ENCODE measurements at regions not wholly inside any gene's neighbourhood (a gene's known extent, or its start where the extent isn't known, plus 50 kb on each side); places are given as distances from the start of the nearest gene placed in this dataset.

DNA sequence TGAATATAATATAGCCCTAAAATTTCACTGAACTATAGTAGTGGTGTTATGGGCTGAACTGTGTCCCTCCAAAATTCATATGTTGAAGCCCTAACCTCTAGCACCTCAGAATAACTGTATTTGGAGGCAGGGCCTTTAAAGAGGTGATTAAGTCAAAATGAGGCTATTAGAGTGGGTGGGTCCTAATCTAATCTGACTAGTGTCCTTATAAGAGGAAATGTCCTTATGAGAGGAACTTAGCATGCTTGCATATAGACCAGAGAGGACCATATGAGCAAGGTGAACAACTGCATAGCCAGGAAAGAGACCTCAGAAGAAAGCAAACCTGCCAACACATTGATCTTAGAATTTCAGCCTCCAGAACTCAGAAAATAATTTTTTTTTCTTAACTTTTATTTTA lies 238.4 kb downstream of the ZEB2 start:
- no peak for DNase-seq (ENCODE audit: low read depth in 2 of 2)

DNA sequence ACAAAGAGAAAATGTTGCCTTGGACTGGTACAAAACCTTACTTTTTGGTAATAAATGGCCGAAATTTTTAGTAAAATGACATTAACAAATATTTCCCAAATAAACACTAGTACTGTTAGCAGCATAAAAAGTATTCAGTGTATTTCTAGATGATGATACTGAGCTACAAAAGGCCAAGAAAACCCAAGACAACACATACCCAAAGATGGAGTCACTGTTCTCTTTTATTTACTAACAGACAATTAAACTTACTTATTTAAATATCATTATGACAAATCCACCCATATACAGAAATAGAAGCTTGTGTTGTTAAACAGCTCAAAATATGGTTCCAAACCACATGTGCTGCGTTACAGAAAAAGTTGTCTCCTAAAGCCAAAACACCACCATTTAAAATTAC lies 239.9 kb downstream of the ZEB2 start:
- no peak for DNase-seq (ENCODE audit: low read depth in 2 of 2)

DNA sequence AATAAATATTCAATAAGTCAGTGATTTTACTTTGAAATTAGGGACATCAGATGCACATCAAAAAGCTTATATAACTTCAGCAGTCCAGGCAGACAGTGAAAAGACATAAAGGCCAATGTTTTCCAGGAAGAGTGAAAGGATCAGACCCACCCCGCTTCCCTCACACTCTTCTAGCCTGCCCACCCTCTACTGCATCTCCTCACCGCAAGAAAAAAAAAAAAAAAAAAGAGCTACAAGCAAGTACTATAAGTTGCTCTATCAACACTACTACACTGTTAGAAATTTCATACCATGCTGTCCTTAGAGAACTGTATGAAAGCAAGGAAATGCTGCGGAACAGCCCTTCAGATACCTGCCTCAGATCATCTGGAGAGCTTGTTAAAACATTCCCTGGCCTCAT lies 240.8 kb downstream of the ZEB2 start:
- DNase-seq (ENCODE audit: low read depth in 2 of 2), result no peak

DNA sequence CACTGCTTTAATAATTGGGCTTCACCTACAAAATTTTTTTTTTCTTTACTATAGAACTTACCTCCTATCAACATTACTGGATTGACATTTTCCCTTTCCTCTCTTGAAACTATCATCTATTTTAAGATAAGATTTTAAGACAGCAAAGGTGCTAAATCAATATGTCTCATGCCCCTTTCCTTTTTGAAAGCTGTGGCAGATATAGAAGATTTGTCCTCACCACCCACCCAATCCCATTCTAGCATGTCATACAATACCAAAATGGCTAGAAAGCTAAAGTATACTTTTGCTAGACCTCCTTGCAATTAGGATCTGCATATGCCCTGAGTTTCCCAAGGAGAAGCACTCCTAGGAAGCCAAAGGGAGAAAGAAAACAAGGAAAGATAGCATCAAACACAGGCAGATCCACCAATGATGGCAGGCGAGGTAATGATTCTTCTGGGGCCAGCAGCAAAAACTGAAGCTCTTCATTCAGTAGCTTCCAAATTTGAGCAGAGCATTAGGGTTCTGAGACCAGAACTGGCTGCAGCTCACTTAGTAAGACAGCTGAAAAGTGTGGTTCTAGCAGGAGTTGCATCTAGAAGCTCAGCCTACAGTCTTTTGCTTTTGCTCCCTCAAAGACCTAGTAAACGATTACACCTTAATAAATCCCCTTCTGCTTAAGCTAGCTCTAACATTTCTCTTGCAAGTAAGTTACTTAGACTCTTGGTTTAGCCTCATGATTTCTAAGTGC lies 242.1 kb downstream of the ZEB2 start:
- DNase-seq (ENCODE audit: low read depth in 2 of 2), result no peak

DNA sequence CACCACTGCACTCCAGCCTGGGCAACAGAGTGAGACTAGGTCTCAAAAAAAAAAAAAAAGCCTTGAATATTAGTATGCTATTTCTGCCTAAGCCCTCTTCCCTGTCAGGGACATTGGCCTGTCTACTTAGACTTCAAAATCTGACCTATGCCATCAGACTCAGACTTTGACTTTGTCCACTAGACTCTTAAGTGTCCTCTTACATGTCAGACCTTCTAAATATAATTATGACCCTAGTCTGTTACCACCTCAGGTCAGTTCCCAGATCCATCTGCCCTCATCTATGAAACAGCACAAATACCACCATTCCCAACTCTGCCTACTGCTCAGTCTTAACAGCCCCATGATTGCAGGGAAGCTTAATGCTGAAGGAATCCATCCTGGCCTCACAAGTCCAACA lies 244.6 kb downstream of the ZEB2 start:
- no peak for DNase-seq (ENCODE audit: low read depth in 2 of 2)

- no peak for DNase-seq (ENCODE audit: low read depth in 2 of 2)
These were observed 245.8 kb downstream of the ZEB2 start for GRCh38 chr2:144274131-144274530.

DNA sequence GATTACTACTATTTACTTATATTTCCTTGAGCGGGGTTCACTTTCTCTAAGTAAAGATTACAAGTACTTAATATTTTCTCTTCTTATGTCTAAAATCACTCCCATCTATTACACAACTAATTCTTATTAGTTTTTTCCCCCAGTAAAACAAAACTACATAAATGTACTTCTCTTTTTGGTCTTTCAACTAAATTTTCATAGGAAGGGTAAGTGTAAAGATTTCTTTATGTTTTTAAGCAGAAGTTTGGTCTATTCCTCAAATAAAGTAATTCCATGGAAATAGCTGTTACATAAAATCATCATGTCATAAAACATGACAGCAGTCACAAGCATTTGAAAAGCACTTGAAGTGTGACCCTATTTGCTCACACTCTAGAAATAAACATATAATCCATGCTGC lies 249.0 kb downstream of the ZEB2 start:
- no peak for DNase-seq (ENCODE audit: low read depth in 2 of 2)

DNA sequence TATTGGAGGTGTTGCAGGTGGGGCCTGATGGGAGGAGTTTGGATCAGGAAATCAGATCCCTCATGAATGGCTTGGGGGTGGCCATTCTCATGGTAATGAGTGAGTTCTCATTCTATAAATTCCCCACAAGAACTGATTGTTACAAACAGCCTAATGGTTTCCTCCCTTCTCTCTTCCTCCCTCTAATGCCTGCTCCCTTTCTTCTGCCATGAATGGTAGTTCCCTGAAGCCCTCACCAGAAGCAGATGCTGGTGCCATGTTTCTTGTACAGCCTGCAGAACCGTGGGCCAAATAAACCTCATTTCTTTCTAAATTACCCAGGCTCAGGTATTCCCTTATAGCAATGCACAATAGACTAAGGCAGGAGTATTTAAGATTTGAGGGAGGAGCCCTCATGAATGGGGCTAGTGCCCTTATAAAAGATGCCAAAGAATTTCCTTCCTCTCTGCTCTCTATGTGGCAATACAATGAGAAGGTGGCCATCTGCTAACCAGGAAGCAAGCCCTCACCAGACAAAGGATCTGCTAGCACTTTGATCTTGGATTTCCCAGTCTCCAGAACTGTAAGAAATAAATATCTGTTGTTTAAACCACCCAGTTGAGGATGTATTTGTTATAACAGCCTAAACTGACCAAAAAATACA lies 251.8 kb downstream of the ZEB2 start:
- no peak for DNase-seq (ENCODE audit: low read depth in 2 of 2)

- no peak for DNase-seq (ENCODE audit: low read depth in 2 of 2)
These were observed 252.7 kb downstream of the ZEB2 start for GRCh38 chr2:144267239-144267638.

GRCh38 chr2:144265654-144266053 lies 254.3 kb downstream of the ZEB2 start:
- no peak for DNase-seq (ENCODE audit: low read depth in 2 of 2)

GRCh38 chr2:144261966-144262365 lies 258.0 kb downstream of the ZEB2 start:
- DNase-seq (ENCODE audit: low read depth in 2 of 2), result no peak

GRCh38 chr2:144261336-144261735 lies 258.6 kb downstream of the ZEB2 start:
- DNase-seq (ENCODE audit: low read depth in 2 of 2), result no peak

GRCh38 chr2:144259332-144259731 lies 260.6 kb downstream of the ZEB2 start:
- no peak for DNase-seq (ENCODE audit: low read depth in 2 of 2)

DNA sequence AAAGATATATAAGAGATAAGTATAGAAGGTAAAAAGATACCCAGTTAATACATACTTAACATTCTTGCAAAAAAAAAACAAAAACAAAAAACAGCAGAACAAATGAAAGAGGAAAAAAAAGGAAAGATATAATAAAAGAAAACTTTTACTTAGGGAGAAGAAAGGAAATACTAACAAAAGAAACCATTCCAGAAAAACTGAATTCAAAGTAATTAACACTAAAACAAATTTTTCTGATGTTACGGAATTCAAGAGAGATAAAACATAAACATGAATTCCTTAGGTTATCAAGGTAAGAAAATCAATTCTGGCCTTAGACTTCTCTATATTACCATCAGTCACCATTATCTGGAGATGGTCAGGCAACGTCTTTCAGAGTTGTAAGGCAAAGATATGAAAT lies 261.8 kb downstream of the ZEB2 start:
- DNase-seq (ENCODE audit: low read depth in 2 of 2), result no peak

DNA sequence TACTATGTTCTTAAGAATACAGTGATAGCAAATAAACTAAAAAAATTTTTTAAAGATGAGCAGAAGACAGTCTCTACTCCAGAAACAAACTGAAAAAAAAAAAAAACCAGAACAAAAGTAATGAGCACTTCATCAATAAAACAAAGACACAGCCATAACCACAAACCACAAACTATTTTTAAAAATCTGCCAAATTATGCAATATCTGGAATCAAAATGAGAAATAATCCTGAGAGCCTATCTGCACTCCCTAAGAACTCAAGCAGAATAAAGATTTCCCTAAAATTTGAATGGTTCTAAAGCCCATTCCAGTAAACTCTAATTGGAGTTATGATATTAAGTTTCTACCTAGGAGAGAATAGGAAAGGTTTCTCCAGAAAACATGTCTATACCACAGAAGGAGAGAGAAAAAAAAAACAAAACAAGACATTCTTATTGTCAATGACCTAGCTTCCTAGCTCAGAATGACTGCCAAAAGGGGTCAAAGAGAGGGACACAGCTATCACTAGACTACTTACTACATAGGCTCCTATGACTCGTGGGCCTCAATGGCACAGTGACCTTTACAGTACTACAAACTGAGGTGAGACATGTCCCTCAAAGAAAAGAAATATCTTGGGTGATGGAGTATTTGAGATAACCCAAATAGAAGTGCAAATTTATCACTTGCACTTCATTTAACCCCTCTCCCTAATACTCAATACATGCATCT lies 262.8 kb downstream of the ZEB2 start:
- no peak for DNase-seq (ENCODE audit: low read depth in 2 of 2)

DNA sequence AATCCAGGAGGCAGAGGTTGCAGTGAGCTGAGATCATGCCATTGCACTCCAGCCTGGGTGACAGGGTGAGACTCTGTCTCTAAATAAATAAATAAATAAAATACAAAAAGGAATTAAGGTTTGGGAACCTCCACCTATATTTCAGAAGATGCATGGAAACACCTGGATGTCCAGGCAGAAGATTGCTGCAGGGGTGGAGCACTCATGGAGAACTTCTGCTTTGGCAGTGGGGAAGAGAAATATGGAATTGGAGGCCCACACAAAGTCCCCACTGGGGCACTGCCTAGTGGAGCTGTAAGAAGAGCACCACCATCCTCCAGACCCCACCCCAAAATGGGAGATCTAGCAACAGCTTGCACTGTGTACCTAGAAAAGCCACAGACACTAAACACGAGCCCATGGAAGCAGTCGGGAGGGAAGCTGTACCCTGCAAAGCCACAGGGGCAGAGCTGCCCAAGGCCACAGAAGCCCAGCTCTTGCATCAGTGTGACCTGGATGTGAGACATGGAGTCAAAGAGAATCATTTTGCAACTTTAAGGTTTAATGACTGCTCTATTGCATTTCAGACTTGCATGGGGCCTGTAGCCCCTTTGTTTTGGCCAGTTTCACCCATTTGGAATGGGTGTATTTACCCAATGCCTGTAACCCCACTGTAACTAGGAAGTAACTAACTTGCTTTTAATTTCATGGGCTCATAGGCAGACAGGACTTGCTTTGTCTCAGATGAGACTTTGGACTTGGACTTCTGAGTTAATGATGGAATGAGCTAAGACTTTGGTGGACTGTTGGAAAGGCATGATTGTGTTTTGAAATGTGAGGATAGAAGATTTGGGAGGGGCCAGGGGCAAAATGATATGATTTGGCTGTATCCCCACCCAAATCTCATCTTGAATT lies 265.3 kb downstream of the ZEB2 start:
- no peak for DNase-seq (ENCODE audit: low read depth in 2 of 2)

- no peak for DNase-seq (ENCODE audit: low read depth in 2 of 2)
These were observed 266.2 kb downstream of the ZEB2 start for GRCh38 chr2:144253743-144254142.

DNA sequence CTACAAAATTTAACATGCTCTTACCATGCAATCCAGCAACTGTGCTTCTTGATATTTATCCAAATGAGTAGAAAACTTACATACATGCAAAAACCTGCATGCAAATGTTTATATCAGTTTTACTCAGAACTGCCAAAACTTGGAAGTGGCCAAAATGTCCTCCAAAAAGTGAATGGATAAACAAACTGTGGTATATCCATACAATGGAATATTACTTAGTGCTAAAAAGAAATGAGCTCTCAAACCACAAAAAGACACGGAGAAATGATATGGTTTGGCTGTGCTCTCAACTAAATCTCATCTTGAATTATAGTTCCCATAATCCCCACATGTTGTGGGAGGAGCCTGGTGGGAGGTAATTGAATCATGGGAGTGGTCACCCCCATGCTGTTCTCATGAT lies 267.2 kb downstream of the ZEB2 start:
- no peak for DNase-seq (ENCODE audit: low read depth in 2 of 2)

DNA sequence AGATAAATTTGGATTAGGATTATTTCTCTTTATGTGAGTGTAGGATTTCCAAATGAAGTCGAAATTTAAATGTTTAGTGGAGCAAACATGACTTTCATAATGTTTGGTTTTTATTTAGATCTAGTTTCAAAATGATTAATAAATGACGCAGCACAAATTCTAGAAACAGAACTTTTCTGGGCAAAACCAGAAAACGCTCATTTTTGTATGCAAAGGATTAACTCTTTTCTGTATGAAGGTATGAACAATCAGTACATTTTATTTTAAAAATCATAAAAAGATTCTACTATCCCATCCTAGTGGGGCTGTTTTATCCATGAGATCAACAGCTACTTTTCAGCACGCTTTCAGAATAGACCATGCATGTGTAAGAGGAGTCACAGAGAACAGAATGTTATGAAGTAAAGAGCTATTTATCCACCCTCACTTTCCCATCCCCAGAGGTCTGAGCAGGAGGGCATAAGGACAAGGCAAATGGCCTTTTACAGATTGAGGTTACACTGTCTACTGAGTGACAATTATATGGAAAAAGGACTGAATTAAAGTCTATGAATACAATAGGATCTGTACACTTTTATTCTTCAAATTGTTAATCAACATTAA lies 270.8 kb downstream of the ZEB2 start:
- DNase-seq (ENCODE audit: low read depth in 2 of 2), result no peak

GRCh38 chr2:144248350-144249034 lies 271.4 kb downstream of the ZEB2 start:
- no peak for DNase-seq (ENCODE audit: low read depth in 2 of 2)

DNA sequence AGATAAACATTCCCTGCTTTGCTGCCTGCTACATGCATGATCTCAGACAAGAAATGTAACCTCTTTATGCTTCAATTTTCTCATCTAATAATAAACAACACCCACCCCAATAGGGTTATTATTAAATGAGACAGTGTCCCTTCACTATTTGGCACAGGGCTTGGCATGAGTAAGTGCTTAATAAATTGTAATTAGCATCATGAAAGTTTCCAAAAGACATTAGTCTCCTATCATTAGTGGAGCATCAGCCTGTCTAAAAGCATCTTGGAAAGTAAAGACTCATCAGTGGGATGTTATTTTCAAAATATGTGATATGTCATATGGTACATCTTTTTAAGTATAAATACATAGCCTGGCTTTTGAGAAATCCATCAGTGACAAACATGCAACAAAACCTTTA lies 275.0 kb downstream of the ZEB2 start:
- no peak for DNase-seq (ENCODE audit: low read depth in 2 of 2)

Measured in stimulated activated CD8-positive, alpha-beta memory T cell treated with anti-CD3 and anti-CD28 coated beads, Interleukin-2, amount 100 ng/mL, for 1 hour (primary cell).